HG02623 (cell line): ENCODE measurements at regions not wholly inside any gene's neighbourhood (a gene's known extent, or its start where the extent isn't known, plus 50 kb on each side); places are given as distances from the start of the nearest gene placed in this dataset.
"Not testable (repeated sequence)": the region's sequence is repeated elsewhere in the genome, so short reads cannot be mapped to it uniquely, and the experiment has no call there.

Experiments used
- ATAC-seq: cut with Tn5 transposase; IDR thresholded peaks from one replicate; pipeline ENCODE4 v1.9.1; 2021; ENCODE audit warnings: moderate library complexity; ENCODE audit not compliant: unreplicated experiment

- ATAC-seq, result no peak
Measured at GRCh38 chr7:136266457-136266856, 289.3 kb upstream of the MTPN start.

GRCh38 chr7:136264304-136264703 is 287.1 kb upstream of the MTPN start:
- not testable (repeated sequence) for ATAC-seq

- ATAC-seq, result not testable (repeated sequence)
Measured at GRCh38 chr7:136263112-136263860, 286.1 kb upstream of the MTPN start.

GRCh38 chr7:136260591-136260990 is 283.4 kb upstream of the MTPN start:
- ATAC-seq, result not testable (repeated sequence)

- ATAC-seq, result no peak
Measured at GRCh38 chr7:136259074-136259473, 281.9 kb upstream of the MTPN start.

GRCh38 chr7:136256491-136256890 is 279.3 kb upstream of the MTPN start:
- no peak for ATAC-seq

GRCh38 chr7:136254148-136254547 is 277.0 kb upstream of the MTPN start:
- no peak for ATAC-seq

GRCh38 chr7:136251826-136252225 is 274.7 kb upstream of the MTPN start:
- no peak for ATAC-seq

- ATAC-seq, result no peak
Measured at GRCh38 chr7:136247211-136247610, 270.1 kb upstream of the MTPN start.

- ATAC-seq, result no peak
Measured at GRCh38 chr7:136245327-136246004, 268.3 kb upstream of the MTPN start.

- no peak for ATAC-seq
Measured at GRCh38 chr7:136234040-136234439, 256.9 kb upstream of the MTPN start.

GRCh38 chr7:136230210-136230609 is 253.1 kb upstream of the MTPN start:
- no peak for ATAC-seq

GRCh38 chr7:136229790-136230189 is 252.6 kb upstream of the MTPN start:
- no peak for ATAC-seq

- ATAC-seq, result no peak
Measured at GRCh38 chr7:136228171-136228570, 251.0 kb upstream of the MTPN start.

GRCh38 chr7:136214356-136214755 is 237.2 kb upstream of the MTPN start:
- no peak for ATAC-seq

GRCh38 chr7:136213012-136213411 is 235.9 kb upstream of the MTPN start:
- no peak for ATAC-seq

- no peak for ATAC-seq
Measured at GRCh38 chr7:136210664-136211063, 233.5 kb upstream of the MTPN start.

- ATAC-seq, result no peak
Measured at GRCh38 chr7:136210079-136210478, 232.9 kb upstream of the MTPN start.

- no peak for ATAC-seq
Measured at GRCh38 chr7:136205956-136206355, 228.8 kb upstream of the MTPN start.

GRCh38 chr7:136198168-136198567 is 221.0 kb upstream of the MTPN start:
- ATAC-seq, result no peak

- ATAC-seq, result no peak
Measured at GRCh38 chr7:136194878-136195277, 217.7 kb upstream of the MTPN start.

- no peak for ATAC-seq
Measured at GRCh38 chr7:136193940-136194339, 216.8 kb upstream of the MTPN start.
